Cerebellar cortex (tissue), 1 donor: ENCODE measurements at regions not wholly inside any gene's neighbourhood (a gene's known extent, or its start where the extent isn't known, plus 50 kb on each side); places are given as distances from the start of the nearest gene placed in this dataset.

Experiments
- DNase-seq: peaks from one replicate; pipeline ENCODE4 v3.0.0-alpha.2; 2015; ENCODE audit warnings: low spot score

DNA sequence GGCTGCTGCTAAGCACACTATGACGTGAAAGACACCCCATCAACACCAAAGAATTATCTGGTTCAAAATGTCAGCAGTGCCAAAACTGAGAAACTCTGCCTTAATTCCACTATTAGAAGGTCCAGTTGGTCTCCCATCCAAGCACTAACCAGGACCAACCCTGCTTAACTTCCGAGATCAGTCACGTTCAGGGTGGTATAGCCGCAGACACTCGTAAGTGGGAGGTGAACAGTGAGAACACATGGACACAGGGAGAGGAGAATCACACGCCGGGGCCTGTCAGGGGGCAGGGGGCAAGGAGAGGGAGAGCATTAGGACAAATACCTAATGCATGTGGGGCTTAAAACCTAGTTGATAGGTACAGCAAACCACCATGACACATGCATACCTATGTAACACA lies 83.4 kb downstream of the C13orf42 start:
- DNase-seq = no peak

GRCh38 chr13:51026016-51026415 lies 85.1 kb downstream of the C13orf42 start:
- no peak for DNase-seq

DNA sequence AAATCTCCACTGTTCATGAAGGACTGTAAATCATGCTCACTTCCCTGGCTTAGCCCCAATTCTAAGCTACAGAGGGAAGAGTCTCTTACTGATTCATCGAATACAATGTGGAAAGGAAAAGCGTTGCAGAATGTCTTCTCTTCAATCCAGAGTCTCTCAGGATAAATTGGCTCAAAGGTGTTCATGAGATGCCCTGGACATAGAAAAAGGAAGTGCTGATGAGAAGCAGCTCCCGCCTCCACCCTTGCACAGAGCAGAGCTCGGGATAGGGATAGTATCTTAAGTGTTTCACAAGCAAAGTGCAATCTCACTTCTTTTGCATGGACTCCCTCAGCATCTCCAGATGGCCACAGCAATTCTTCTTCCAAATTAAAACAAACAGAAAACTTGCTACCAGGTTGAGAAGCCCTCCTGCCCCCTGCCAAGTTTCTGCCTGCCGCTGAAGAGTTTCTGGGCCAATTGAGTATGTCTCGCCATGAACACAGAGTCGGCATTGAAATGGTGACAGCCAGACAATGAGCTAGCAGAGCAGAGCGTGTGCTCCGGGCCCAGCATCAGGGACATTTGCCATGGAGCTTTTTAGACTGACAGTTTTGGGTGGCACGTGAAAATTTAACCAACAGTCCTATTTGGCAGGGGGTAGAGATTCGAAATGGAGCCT lies 85.7 kb downstream of the C13orf42 start:
- DNase-seq = peak; percentile 39

DNA sequence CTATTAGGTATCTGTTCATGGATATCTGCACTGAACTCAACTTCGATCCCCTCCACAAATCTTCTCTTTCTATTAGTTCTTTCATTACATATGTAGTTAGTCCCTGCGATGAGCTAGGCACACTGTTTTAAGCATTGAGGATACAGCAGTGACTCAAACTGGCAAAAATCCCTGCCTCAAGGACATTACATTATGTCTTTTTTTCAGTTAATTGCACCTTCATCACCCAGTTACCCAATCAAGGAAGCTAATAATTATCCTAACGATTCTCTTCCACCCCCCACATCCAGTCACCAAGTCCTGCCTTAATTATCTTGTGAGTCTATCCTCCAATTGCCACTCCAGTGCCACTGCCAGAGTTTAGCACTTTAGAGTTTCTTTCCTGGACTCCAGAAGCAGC lies 89.3 kb downstream of the C13orf42 start:
- no peak for DNase-seq

DNA sequence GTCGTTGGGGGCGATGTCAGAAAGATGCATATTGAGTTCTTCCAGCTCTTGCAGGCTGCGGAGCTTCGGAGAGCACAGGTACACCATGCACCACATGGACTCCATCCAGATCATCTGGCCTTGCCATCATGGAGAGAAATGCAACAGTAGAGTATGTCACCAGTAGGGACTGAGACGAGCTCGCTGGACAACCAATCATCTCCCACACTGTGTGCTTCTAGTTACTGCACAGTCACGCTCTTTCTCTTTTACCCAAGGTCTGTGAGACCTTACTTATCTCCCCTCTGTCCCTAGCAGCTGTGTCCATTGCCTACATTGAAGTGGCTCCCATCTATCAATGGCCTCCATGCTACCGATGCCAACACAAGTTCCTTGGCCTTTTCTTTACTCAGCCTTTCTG lies 90.5 kb downstream of the C13orf42 start:
- no peak for DNase-seq

DNA sequence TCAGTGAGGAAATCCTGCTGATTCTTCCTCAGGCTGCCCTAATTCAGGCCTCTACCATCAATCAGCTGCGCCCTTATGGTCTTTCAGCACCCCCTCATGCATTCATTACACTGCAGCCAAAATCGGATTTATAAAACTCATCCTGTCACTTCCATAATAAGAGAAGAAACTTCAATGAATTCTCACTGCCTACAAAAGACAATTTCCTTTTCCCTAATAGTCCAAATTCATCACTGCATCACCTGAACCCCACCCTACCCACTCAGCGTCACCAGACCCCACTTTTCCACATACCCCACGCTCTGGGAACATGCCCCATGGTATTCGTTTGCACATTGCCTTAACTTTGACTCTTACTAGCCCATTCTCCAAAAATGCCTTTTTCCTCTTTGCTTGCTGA lies 92.0 kb downstream of the C13orf42 start:
- no peak for DNase-seq

- DNase-seq = no peak
Measured at GRCh38 chr13:51017516-51017915, 93.6 kb downstream of the C13orf42 start.

DNA sequence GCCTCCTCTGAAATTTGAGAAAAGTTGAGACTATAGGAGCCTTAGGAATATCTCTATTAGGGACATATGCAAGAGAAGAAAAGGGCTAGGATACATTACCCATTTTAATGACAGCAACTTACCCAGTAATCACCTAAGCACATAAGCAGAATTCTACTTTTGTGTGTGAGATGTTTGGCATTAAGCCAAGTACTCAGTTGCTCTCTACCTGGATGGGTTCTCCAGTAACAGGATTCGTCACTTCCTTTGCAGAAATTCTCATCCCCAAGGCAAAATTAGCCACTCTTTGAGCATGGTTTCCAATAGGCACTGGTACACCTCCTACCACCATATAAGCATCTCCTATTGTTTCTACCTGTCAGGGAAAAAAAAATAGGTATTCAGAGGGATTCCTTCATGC lies 95.1 kb downstream of the C13orf42 start:
- DNase-seq = no peak

GRCh38 chr13:51009597-51009996 lies 100.0 kb downstream of the RNASEH2B start:
- no peak for DNase-seq

DNA sequence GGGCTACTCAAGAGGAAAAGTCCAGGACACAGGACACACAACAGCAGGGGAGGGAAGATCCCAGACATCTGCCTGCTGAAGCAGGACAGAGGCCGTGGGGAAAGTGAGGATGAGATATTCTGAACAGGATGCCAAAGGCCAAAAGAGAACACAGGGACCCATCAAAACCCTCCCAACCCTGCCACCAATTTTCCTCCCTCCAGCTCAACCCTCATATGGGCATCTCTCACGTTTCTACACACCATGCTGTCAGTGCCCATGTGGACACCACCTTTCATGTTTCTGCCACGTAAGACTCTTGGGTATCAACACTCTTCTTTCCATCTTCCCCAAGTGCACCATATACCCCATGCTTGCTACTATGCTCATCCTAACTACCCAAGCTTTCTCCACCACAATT lies 97.6 kb downstream of the RNASEH2B start:
- DNase-seq = no peak

DNA sequence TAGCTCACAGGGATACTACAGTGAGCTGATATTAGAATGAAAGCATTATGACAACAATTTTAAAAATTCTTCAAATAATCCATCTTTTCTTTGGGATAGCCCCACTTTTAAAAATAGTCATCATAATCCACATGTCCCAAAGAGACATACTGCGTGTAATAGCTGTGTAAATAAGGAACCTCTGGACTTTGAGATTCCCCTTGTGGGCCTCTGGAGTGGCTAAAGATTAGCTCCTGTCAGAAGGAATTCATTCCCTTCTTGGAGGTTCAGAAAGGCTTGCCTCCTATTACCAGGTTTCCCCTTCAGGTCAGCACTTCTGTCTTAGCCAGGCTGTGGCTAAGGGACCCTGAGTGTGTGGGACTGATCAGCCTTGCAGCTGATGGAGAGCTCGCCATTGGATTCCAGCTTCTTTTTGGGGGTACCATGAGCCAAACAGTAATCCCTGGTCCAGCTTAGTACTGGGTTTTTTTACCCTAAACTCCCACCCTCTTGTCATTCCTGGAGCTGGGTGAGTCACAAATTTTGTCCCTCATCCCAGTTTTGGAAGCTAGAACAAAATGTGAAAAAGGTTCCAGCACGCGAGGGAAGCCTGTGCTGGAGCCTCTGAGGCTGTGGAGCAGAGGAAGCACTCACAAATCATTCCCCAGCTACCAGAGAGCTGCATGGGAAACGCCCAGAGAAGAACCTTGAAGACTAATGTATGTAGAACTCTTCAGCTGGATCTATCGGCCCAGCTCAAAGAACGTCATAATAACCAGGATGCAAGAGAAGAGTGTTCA lies 96.7 kb downstream of the RNASEH2B start:
- DNase-seq = no peak
